HCT116 (cell line): ENCODE measurements at regions not wholly inside any gene's neighbourhood (a gene's known extent, or its start where the extent isn't known, plus 50 kb on each side); places are given as distances from the start of the nearest gene placed in this dataset.

ENCODE experiments used
- ATAC-seq: fragments of 200-7000 bp; cut with Tn5 transposase; 2 replicates; pipeline ENCODE4 v1.9.1; 2020; ENCODE audit warnings: mild to moderate bottlenecking, moderate library complexity
- BruUV-seq: library from RNA; stranded (reverse); fragments of 400-500 nt; replicated peaks from 2 replicates; lab custom pipeline; 2021; lab: Mats Ljungman, UMichigan
- CTCF ChIA-PET: fragments of 300-600 bp; sonication (Branson Sonifier 250); formaldehyde crosslinking; loops from one replicate; lab custom pipeline; 2021; ENCODE audit warnings: antibody characterized with exemption; lab: Charles Lee
- POLR2A ChIA-PET: fragments of 300-600, 350-600 bp; sonication (Branson Sonifier 250); formaldehyde crosslinking; loops from one replicate; lab custom pipeline; 2021; ENCODE audit warnings: antibody characterized with exemption; lab: Charles Lee
- RAD21 ChIA-PET, 2 experiments: fragments of 300-600 bp; sonication (Branson Sonifier 250); formaldehyde crosslinking; loops; one replicate each; lab custom pipeline; 2023; ENCODE audit warnings: low total read pairs in 2 of 2; ENCODE audit not compliant: uncharacterized antibody in 2 of 2, unreplicated experiment in 2 of 2, low non-redundant PET in 1 of 2; lab: Charles Lee
- DNase-seq: peaks from one replicate; pipeline ENCODE4 v3.0.0-alpha.2; 2010; ENCODE audit warnings: low read depth, low spot score
- H2AFZ ChIP-seq: fragments of 200-600 bp; shearing (Covaris generic), sonication (generic); 2 replicates; pipeline ENCODE4 v1.6.1; 2017; ENCODE audit warnings: low read depth, mixed run types, mixed read lengths, antibody characterized with exemption, low read length; ENCODE audit not compliant: poor library complexity, severe bottlenecking
- H3K27ac ChIP-seq: 2 replicates; pipeline ENCODE4 v1.5.1; 2012; ENCODE audit warnings: low read depth, low read length
- H3K27me3 ChIP-seq: fragments of 200-600 bp; sonication (generic); 2 replicates; pipeline ENCODE4 v1.6.1; 2016; ENCODE audit warnings: mixed run types, low read length, mixed read lengths; ENCODE audit not compliant: insufficient read depth
- H3K36me3 ChIP-seq, 2 experiments: fragments of 200-500 bp in 1 of 2; fragments of 200-600 bp in 1 of 2; sonication (Bioruptor generic) in 1 of 2; sonication (generic) in 1 of 2; 2 replicates each; pipeline versions ENCODE4 v1.5.1 to v1.6.1; 2014 to 2016; ENCODE audit warnings: low read length in 2 of 2, inconsistent platforms in 1 of 2, mixed read lengths in 1 of 2, mixed run types in 1 of 2; ENCODE audit not compliant: insufficient read depth in 2 of 2, control insufficient read depth in 1 of 2
- H3K4me1 ChIP-seq, 2 experiments: fragments of 200-600 bp in 1 of 2; sonication (generic) in 1 of 2; 2 replicates each; pipeline versions ENCODE4 v1.5.1 to v1.6.1; 2012 to 2017; ENCODE audit warnings: low read length in 2 of 2, inconsistent platforms in 1 of 2, mild to moderate bottlenecking in 1 of 2, mixed read lengths in 1 of 2, mixed run types in 1 of 2, moderate library complexity in 1 of 2; ENCODE audit not compliant: insufficient read depth in 2 of 2, control insufficient read depth in 1 of 2
- H3K4me2 ChIP-seq: fragments of 200-600 bp; sonication (generic); 2 replicates; pipeline ENCODE4 v1.6.1; 2017; ENCODE audit warnings: mixed run types, low read length, mixed read lengths
- H3K4me3 ChIP-seq, 2 experiments: fragments of 200-600 bp in 1 of 2; sonication (generic) in 1 of 2; replicated peaks in 1 of 2; 2 replicates each; pipeline ENCODE4 v1.5.1; 2011 to 2016; ENCODE audit warnings: low read length in 2 of 2, control low read depth in 1 of 2, low read depth in 1 of 2, mild to moderate bottlenecking in 1 of 2, mixed read lengths in 1 of 2, mixed run types in 1 of 2
- H3K79me2 ChIP-seq: fragments of 200-600 bp; sonication (generic); 2 replicates; pipeline ENCODE4 v1.6.1; 2017; ENCODE audit warnings: mild to moderate bottlenecking, mixed run types, low read length, moderate library complexity, mixed read lengths; ENCODE audit not compliant: insufficient read depth
- H3K9ac ChIP-seq: fragments of 200-600 bp; sonication (generic); 2 replicates; pipeline ENCODE4 v1.6.1; 2016; ENCODE audit warnings: low read length, mixed read lengths
- H3K9me2 ChIP-seq: fragments of 200-600 bp; sonication (generic), shearing (Covaris generic); 2 replicates; pipeline ENCODE4 v1.6.1; 2017; ENCODE audit warnings: mixed run types, mild to moderate bottlenecking, moderate library complexity; ENCODE audit not compliant: insufficient read depth
- H3K9me3 ChIP-seq, 2 experiments: fragments of 200-500 bp in 1 of 2; fragments of 200-600 bp in 1 of 2; sonication (Bioruptor generic) in 1 of 2; sonication (generic) in 1 of 2; 2 replicates each; pipeline ENCODE4 v1.6.1; 2014 to 2017; ENCODE audit warnings: low read length in 2 of 2, mixed read lengths in 2 of 2, inconsistent platforms in 1 of 2, low read depth in 1 of 2, mild to moderate bottlenecking in 1 of 2, mixed run types in 1 of 2, moderate library complexity in 1 of 2; ENCODE audit not compliant: control insufficient read depth in 1 of 2, insufficient read depth in 1 of 2
- H4K20me1 ChIP-seq: fragments of 200-600 bp; sonication (generic), shearing (Covaris generic); 2 replicates; pipeline ENCODE4 v1.6.1; 2017; ENCODE audit warnings: mixed run types, mild to moderate bottlenecking, moderate library complexity; ENCODE audit not compliant: insufficient read depth
- CEBPB ChIP-seq: IDR thresholded peaks from 2 replicates; pipeline ENCODE4 v1.6.1; 2012; ENCODE audit warnings: low read depth
- CTCF ChIP-seq, 3 experiments: fragments of 200-600 bp in 1 of 3; sonication (generic) in 1 of 3; IDR thresholded peaks in 2 of 3; conservative IDR thresholded peaks in 1 of 3; 2 replicates each; pipeline ENCODE4 v1.5.1; 2012 to 2017; ENCODE audit warnings: low read depth in 2 of 3, low read length in 2 of 3, antibody characterized with exemption in 1 of 3, borderline replicate concordance in 1 of 3, control low read depth in 1 of 3, mild to moderate bottlenecking in 1 of 3, mixed read lengths in 1 of 3, mixed run types in 1 of 3, moderate library complexity in 1 of 3; ENCODE audit not compliant: insufficient read depth in 1 of 3
- EGR1 ChIP-seq: IDR thresholded peaks from 2 replicates; pipeline ENCODE4 v1.6.1; 2012; ENCODE audit warnings: low read depth
- EZH2phosphoT487 ChIP-seq: fragments of 200-600 bp; IDR thresholded peaks from 2 replicates; pipeline ENCODE4 v1.6.1; 2018; ENCODE audit warnings: antibody characterized with exemption, borderline replicate concordance
- POLR2A ChIP-seq: IDR thresholded peaks from 2 replicates; pipeline ENCODE4 v1.7.0; 2011; ENCODE audit warnings: borderline replicate concordance; ENCODE audit not compliant: insufficient read depth, insufficient read length; ENCODE audit errors: extremely low read depth
- SIN3A ChIP-seq: IDR thresholded peaks from 2 replicates; pipeline ENCODE4 v1.6.1; 2012; ENCODE audit warnings: low read depth
- TCF7L2 ChIP-seq: IDR thresholded peaks from 2 replicates; pipeline ENCODE4 v1.7.0; 2011; ENCODE audit warnings: borderline replicate concordance, inconsistent platforms; ENCODE audit not compliant: insufficient read depth, insufficient read length; ENCODE audit errors: extremely low read depth
- YY1 ChIP-seq: IDR thresholded peaks from 2 replicates; pipeline ENCODE4 v1.6.1; 2011; ENCODE audit warnings: low read length, low read depth, moderate library complexity, mild to moderate bottlenecking; ENCODE audit not compliant: insufficient replicate concordance; ENCODE audit errors: extremely low read depth
- ZFX ChIP-seq: fragments of 450-650 bp; IDR thresholded peaks from 2 replicates; pipeline ENCODE4 v1.6.1; 2017
- intact Hi-C: fragments of 100-400 bp; cut with micrococcal nuclease; formaldehyde crosslinking; loops from 2 replicates; pipeline ENCODE4 v1.10.0; 2022
- TF ChIP-seq, protein P1 (sequence below): IDR thresholded peaks from 2 replicates; pipeline ENCODE4 v1.6.1; 2012

- Histone ChIP-seq H3K4me3 (no peak overlapping the region), H3K27ac (no peak overlapping the region), H3K4me1 (no peaks in the 10 kb centered on the region), H3K9me2 (no peaks in the 10 kb centered on the region), H3K79me2 (no peaks in the 10 kb centered on the region), H3K4me2 (no peak overlapping the region), H3K36me3 (no peaks in the 10 kb centered on the region), H2AFZ (no peak overlapping the region), H3K9ac (no peak overlapping the region), H3K27me3 (no peaks in the 10 kb centered on the region), H4K20me1 (no peaks in the 10 kb centered on the region), H3K9me3 (no peaks in the 10 kb centered on the region)
- ChIA-PET CTCF (no interaction called here), RAD21 (no interaction called here), POLR2A (no interaction called here)
- intact Hi-C loops, result no loop called here
- no TSS peak for BruUV-seq
- ATAC-seq (no peak), DNase-seq (no peak)
- TF ChIP-seq EGR1, result no peak
- TF ChIP-seq YY1, result no peak
- TF ChIP-seq CTCF (IDR thresholded peaks at IDR 0.05 in 2 of 3, conservative IDR thresholded peaks at IDR 0.05 in 1 of 3; ENCODE audit: borderline replicate concordance in 1 of 3, insufficient read depth in 1 of 3, low read depth in 2 of 3, low read length in 2 of 3), result no peak
- no peak for TF ChIP-seq EZH2phosphoT487
- TF ChIP-seq POLR2A, result no peak
- no peak for TF ChIP-seq CEBPB
- TF ChIP-seq TCF7L2, result no peak
- TF ChIP-seq, protein P1, sequence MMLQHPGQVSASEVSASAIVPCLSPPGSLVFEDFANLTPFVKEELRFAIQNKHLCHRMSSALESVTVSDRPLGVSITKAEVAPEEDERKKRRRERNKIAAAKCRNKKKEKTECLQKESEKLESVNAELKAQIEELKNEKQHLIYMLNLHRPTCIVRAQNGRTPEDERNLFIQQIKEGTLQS, result no peak
- no peak for TF ChIP-seq SIN3A
- no peak for TF ChIP-seq ZFX
Measured at GRCh38 chr3:178238179-178238578, 298.1 kb upstream of the KCNMB2 start.
